ENCODE measurements at regions not wholly inside any gene's neighbourhood (a gene's known extent, or its start where the extent isn't known, plus 50 kb on each side); places are given as distances from the start of the nearest gene placed in this dataset.

DNA sequence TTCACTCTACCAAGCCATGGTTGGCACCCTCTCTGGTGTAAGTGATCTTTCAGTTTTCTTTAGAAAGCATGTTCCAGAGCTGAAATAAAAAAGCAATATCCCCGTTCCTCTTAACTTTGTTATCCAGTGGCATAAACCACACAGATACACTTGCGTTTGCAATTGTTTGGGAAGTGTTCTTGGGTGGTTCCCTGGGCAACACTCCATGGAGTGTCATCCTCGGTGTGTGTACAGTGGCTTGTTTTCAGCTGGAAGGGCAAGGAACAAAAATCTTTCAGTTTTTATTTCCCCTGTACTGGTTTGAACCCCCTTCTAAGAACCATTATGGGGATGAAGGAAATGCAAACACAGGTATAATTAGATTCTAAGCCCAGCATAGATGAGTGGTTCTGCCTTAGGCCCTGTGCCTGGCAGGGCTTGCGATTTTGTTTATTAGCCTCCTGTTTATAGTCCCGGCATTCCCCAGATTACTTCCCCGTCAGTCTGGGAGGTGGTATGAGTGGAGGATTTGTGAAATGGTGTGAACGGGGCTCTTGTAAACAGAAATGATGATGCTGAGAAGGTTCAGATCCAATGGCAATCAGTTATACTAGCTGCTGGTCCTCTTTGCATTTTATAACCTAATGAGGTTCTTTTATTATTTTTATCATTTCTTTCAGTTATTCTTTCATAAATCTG, 76.0 kb upstream of the CD180 start:
- Histone ChIP-seq H3K9me2 (replicated peaks; ENCODE audit: control insufficient read depth, low read length) (no peaks in the 10 kb centered on the region), H4K20me1 (ENCODE audit: control insufficient read depth, insufficient read depth, low read depth, low read length) (no peaks in the 10 kb centered on the region), H3K4me2 (ENCODE audit: low read length) (no peak overlapping the region), H3K36me3 (ENCODE audit: control insufficient read depth, low read length) (no peaks in the 10 kb centered on the region), H3K27ac (ENCODE audit: low read depth, low read length) (no peak overlapping the region), H3K4me1 (ENCODE audit: control insufficient read depth, low read length) (no peaks in the 10 kb centered on the region), H3F3A (ENCODE audit: control insufficient read depth, insufficient read depth) (no peaks in the 10 kb centered on the region), H3K9me3 (ENCODE audit: control insufficient read depth, insufficient read depth, low read length) (no peaks in the 10 kb centered on the region), H3K79me2 (ENCODE audit: control insufficient read depth, low read length) (no peaks in the 10 kb centered on the region), H3K27me3 (ENCODE audit: control insufficient read depth, low read length) (no peaks in the 10 kb centered on the region), H3K4me3 (ENCODE audit: low read length) (no peak overlapping the region)
- TF ChIP-seq CTCF (IDR thresholded peaks at IDR 0.05; ENCODE audit: low read depth, low read length, poor library complexity, severe bottlenecking) (no peak), EZH2phosphoT487 (IDR thresholded peaks at IDR 0.05; ENCODE audit: borderline replicate concordance, low read length) (no peak)

GRCh38 chr5:67268231-67269021, 71.8 kb upstream of the CD180 start:
- Histone ChIP-seq H3K4me2 (ENCODE audit: low read length) (no peak overlapping the region), H3K27me3 (ENCODE audit: control insufficient read depth, low read length) (no peaks in the 10 kb centered on the region), H3K36me3 (ENCODE audit: control insufficient read depth, low read length) (no peaks in the 10 kb centered on the region), H3K27ac (ENCODE audit: low read depth, low read length) (no peak overlapping the region), H3K9me3 (ENCODE audit: control insufficient read depth, insufficient read depth, low read length) (no peaks in the 10 kb centered on the region), H4K20me1 (ENCODE audit: control insufficient read depth, insufficient read depth, low read depth, low read length) (no peaks in the 10 kb centered on the region), H3K9me2 (replicated peaks; ENCODE audit: control insufficient read depth, low read length) (no peaks in the 10 kb centered on the region), H3K79me2 (ENCODE audit: control insufficient read depth, low read length) (no peaks in the 10 kb centered on the region), H3F3A (ENCODE audit: control insufficient read depth, insufficient read depth) (no peaks in the 10 kb centered on the region), H3K4me3 (ENCODE audit: low read length) (no peak overlapping the region), H3K4me1 (ENCODE audit: control insufficient read depth, low read length) (no peaks in the 10 kb centered on the region)
- no peak for TF ChIP-seq EZH2phosphoT487 (IDR thresholded peaks at IDR 0.05; ENCODE audit: borderline replicate concordance, low read length)
- no peak for TF ChIP-seq CTCF (IDR thresholded peaks at IDR 0.05; ENCODE audit: low read depth, low read length, poor library complexity, severe bottlenecking)

DNA sequence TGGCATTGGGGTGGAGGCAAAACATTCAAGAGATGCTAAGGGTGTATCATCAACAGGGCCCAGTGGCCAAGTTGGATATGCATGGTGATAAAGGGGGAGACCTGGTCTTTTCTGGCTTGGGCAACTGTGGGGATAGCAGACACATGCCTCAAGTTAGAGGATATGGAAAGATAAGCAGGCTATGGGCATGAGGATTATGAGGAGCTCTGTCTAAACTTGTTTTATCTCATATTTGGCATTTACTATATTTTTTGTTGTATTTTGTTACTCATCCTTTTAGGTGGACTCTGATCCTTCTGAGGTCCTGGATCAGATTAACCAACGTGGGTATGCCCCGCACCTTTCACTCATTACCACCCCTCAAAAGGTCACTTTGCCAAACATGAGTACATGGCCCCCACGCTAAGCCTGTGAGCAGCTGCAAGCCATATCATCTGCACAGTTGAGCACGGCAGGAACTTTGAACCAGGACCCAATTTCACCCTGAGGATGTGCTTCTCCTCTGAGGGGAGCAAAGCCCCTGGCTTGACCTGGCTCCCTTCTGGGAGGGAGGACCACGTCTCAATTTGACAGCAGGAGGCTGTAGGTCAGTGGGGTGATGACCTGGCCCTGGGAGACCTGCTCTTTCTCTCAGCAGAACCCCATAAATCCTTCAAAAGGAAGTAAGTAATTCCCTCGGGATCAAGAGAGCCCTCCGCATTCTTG, 71.1 kb upstream of the CD180 start:
- H3K4me2 ChIP-seq (ENCODE audit: low read length): no peak overlapping the region
- no peaks in the 10 kb centered on the region for H3K27me3 ChIP-seq (ENCODE audit: control insufficient read depth, low read length)
- no peak overlapping the region for H3K4me3 ChIP-seq (ENCODE audit: low read length)
- H3F3A ChIP-seq (ENCODE audit: control insufficient read depth, insufficient read depth): no peaks in the 10 kb centered on the region
- no peaks in the 10 kb centered on the region for H4K20me1 ChIP-seq (ENCODE audit: control insufficient read depth, insufficient read depth, low read depth, low read length)
- TF ChIP-seq EZH2phosphoT487 (IDR thresholded peaks at IDR 0.05; ENCODE audit: borderline replicate concordance, low read length) (no peak), CTCF (IDR thresholded peaks at IDR 0.05; ENCODE audit: low read depth, low read length, poor library complexity, severe bottlenecking) (no peak)
- no peaks in the 10 kb centered on the region for H3K36me3 ChIP-seq (ENCODE audit: control insufficient read depth, low read length)
- H3K9me2 ChIP-seq (replicated peaks; ENCODE audit: control insufficient read depth, low read length): no peaks in the 10 kb centered on the region
- no peaks in the 10 kb centered on the region for H3K79me2 ChIP-seq (ENCODE audit: control insufficient read depth, low read length)
- no peak overlapping the region for H3K27ac ChIP-seq (ENCODE audit: low read depth, low read length)
- H3K9me3 ChIP-seq (ENCODE audit: control insufficient read depth, insufficient read depth, low read length): no peaks in the 10 kb centered on the region
- H3K4me1 ChIP-seq (ENCODE audit: control insufficient read depth, low read length): no peaks in the 10 kb centered on the region

Measured in DOHH2 (cell line).